Transverse colon (tissue), 4 donors: ENCODE measurements at regions not wholly inside any gene's neighbourhood (a gene's known extent, or its start where the extent isn't known, plus 50 kb on each side); places are given as distances from the start of the nearest gene placed in this dataset.

Experiments
- DNase-seq: peaks from one replicate; pipeline ENCODE4 v3.0.0-alpha.2; 2019
- H3K27ac ChIP-seq, 4 donors: fragments of 200-600 bp; sonication (generic); 2 replicates each; pipeline ENCODE4 v1.5.1; 2016 to 2018; ENCODE audit warnings: inconsistent platforms in 4 of 4
- H3K27me3 ChIP-seq: fragments of 200-600 bp; sonication (generic); 2 replicates; pipeline ENCODE4 v1.5.1; 2017; ENCODE audit warnings: inconsistent platforms
- H3K36me3 ChIP-seq, 4 donors: fragments of 200-600 bp; sonication (generic); 2 replicates each; pipeline ENCODE4 v1.5.1; 2017 to 2019; ENCODE audit warnings: inconsistent platforms in 4 of 4
- H3K4me1 ChIP-seq, 4 donors: fragments of 200-600 bp; sonication (generic); 2 replicates each; pipeline ENCODE4 v1.5.1; 2017 to 2020; ENCODE audit warnings: inconsistent platforms in 4 of 4
- H3K4me3 ChIP-seq, 4 donors: fragments of 200-600 bp; sonication (generic); 1 replicate in 1 of 4; 2 replicates in 3 of 4; pipeline versions ENCODE4 v1.5.1 to v1.6.1; 2017 to 2019; ENCODE audit warnings: inconsistent platforms in 4 of 4
- H3K9me3 ChIP-seq, 2 donors: fragments of 200-600 bp; sonication (generic); 2 replicates each; pipeline ENCODE4 v1.5.1; 2017 to 2019; ENCODE audit warnings: inconsistent platforms in 2 of 2
- CTCF ChIP-seq, 5 experiments: fragments of 200-600 bp in 3 of 5; fragments of 450-650 bp in 2 of 5; sonication (generic) in 3 of 5; IDR thresholded peaks; 1 replicate in 2 of 5; 2 replicates in 3 of 5; pipeline ENCODE4 v1.5.1; 2016 to 2017; ENCODE audit warnings: antibody characterized with exemption in 5 of 5, inconsistent platforms in 3 of 5, mild to moderate bottlenecking in 2 of 5, moderate library complexity in 1 of 5
- EP300 ChIP-seq: sonication (generic); formaldehyde crosslinking; IDR thresholded peaks from one replicate; pipeline ENCODE4 v1.6.1; 2017; ENCODE audit warnings: antibody characterized with exemption, low read depth
- POLR2A ChIP-seq: fragments of 450-650 bp; IDR thresholded peaks from one replicate; pipeline ENCODE4 v1.6.1; 2016; ENCODE audit warnings: antibody characterized with exemption, mild to moderate bottlenecking, moderate library complexity
- POLR2AphosphoS5 ChIP-seq, 3 donors: sonication (generic); formaldehyde crosslinking; IDR thresholded peaks; one replicate each; pipeline ENCODE4 v1.6.1; 2016; ENCODE audit warnings: antibody characterized with exemption in 3 of 3
- WGBS, 2 donors: methylation state at CpG; one replicate each; pipeline ENCODE4 v1.1.5; 2018; ENCODE audit warnings: low coverage in 1 of 2; 5-methylcytosine and 5-hydroxymethylcytosine counted together
- in situ Hi-C, 4 donors: fragments of 200-750 bp; cut with MboI; loops; one replicate each; pipeline versions ENCODE4 v1.15.0 to v1.15.1; 2017; ENCODE audit warnings: low sequenced_read_pairs in 3 of 4, low pct_ligation_motif_present in 1 of 4, low pct_unique_long_range_greater_than_20kb in 1 of 4
- intact Hi-C: fragments of 100-400 bp; cut with DNase I; formaldehyde crosslinking; loops from one replicate; pipeline ENCODE4 v1.15.1; 2023; ENCODE audit warnings: low total_unique reads

- Histone ChIP-seq H3K4me3 (no peak overlapping the region), H3K4me1 (peaks cover 0 to 5% (median 0%) of the 10 kb centered on the region in 4 donors), H3K36me3 (no peaks in the 10 kb centered on the region), H3K27me3 (no peaks in the 10 kb centered on the region), H3K27ac (no peak overlapping the region), H3K9me3 (no peaks in the 10 kb centered on the region)
- TF ChIP-seq POLR2A (no peak), EP300 (no peak), CTCF (IDR thresholded peaks at IDR 0.05) (no peak), POLR2AphosphoS5 (IDR thresholded peaks at IDR 0.05) (no peak)
- in situ Hi-C loops, result no loop called here
- 52 to 69% methylated on average over 10 of the region's 10 CpGs for WGBS, 2 donors
- intact Hi-C loops, result no loop called here
- no peak for DNase-seq
Observed at GRCh38 chr9:20242510-20243189, 379.6 kb downstream of the MLLT3 start.

- TF ChIP-seq CTCF (IDR thresholded peaks at IDR 0.05), result no peak
- no peak for TF ChIP-seq EP300
- no peak for TF ChIP-seq POLR2A
- no peak for TF ChIP-seq POLR2AphosphoS5 (IDR thresholded peaks at IDR 0.05)
- Histone ChIP-seq H3K4me1 (peaks cover 0 to 5% (median 0%) of the 10 kb centered on the region in 4 donors), H3K9me3 (no peaks in the 10 kb centered on the region), H3K27ac (no peak overlapping the region), H3K36me3 (no peaks in the 10 kb centered on the region), H3K27me3 (no peaks in the 10 kb centered on the region), H3K4me3 (no peak overlapping the region)
- WGBS, 2 donors, result 44 to 87% methylated on average over 1 to 2 of the region's 2 CpGs
- DNase-seq, result no peak
- in situ Hi-C loops (no loop called here), intact Hi-C loops (no loop called here)
Observed at GRCh38 chr9:20240498-20240897, 381.8 kb downstream of the MLLT3 start.

GRCh38 chr9:20238921-20239320 lies 383.4 kb downstream of the MLLT3 start:
- TF ChIP-seq POLR2AphosphoS5 (IDR thresholded peaks at IDR 0.05) (no peak), CTCF (IDR thresholded peaks at IDR 0.05) (no peak), EP300 (no peak), POLR2A (no peak)
- Histone ChIP-seq H3K9me3 (no peaks in the 10 kb centered on the region), H3K4me3 (no peak overlapping the region), H3K27me3 (no peaks in the 10 kb centered on the region), H3K4me1 (peaks cover 0 to 5% (median 0%) of the 10 kb centered on the region in 4 donors), H3K36me3 (no peaks in the 10 kb centered on the region), H3K27ac (no peak overlapping the region)
- in situ Hi-C loops (no loop called here), intact Hi-C loops (no loop called here)
- 74 to 80% methylated on average over 1 of the region's 1 CpG for WGBS, 2 donors
- DNase-seq, result no peak

GRCh38 chr9:20237686-20238085 lies 384.6 kb downstream of the MLLT3 start:
- no peaks in the 10 kb centered on the region for H3K36me3 ChIP-seq
- TF ChIP-seq POLR2AphosphoS5 (IDR thresholded peaks at IDR 0.05) (no peak), POLR2A (no peak), EP300 (no peak), CTCF (IDR thresholded peaks at IDR 0.05) (no peak)
- 89% methylated on average over 1 of the region's 1 CpG; no CpG with 5 or more reads in 1 of the 2 donors for WGBS, 2 donors
- DNase-seq, result no peak
- intact Hi-C loops, result no loop called here
- H3K27ac ChIP-seq, result no peak overlapping the region
- H3K4me1 ChIP-seq, result no peaks in the 10 kb centered on the region
- H3K27me3 ChIP-seq, result no peaks in the 10 kb centered on the region
- no peak overlapping the region for H3K4me3 ChIP-seq
- in situ Hi-C loops, result no loop called here
- H3K9me3 ChIP-seq, result no peaks in the 10 kb centered on the region
